Gastroesophageal sphincter (tissue), 3 donors: ENCODE measurements at regions not wholly inside any gene's neighbourhood (a gene's known extent, or its start where the extent isn't known, plus 50 kb on each side); places are given as distances from the start of the nearest gene placed in this dataset.

Experiments used
- EP300 ChIP-seq: sonication (generic); formaldehyde crosslinking; IDR thresholded peaks from one replicate; pipeline ENCODE4 v1.6.1; 2017; ENCODE audit warnings: antibody characterized with exemption, mild to moderate bottlenecking
- POLR2A ChIP-seq, 2 donors: fragments of 450-650 bp; IDR thresholded peaks; one replicate each; pipeline ENCODE4 v1.6.1; 2017; ENCODE audit warnings: antibody characterized with exemption in 2 of 2, mild to moderate bottlenecking in 2 of 2, moderate library complexity in 1 of 2
- POLR2AphosphoS5 ChIP-seq: sonication (generic); formaldehyde crosslinking; IDR thresholded peaks from one replicate; pipeline ENCODE4 v1.6.1; 2017; ENCODE audit warnings: antibody characterized with exemption
- TF ChIP-seq, protein P1 (sequence below), 4 experiments: fragments of 200-600 bp in 2 of 4; fragments of 450-650 bp in 2 of 4; sonication (generic) in 1 of 4; IDR thresholded peaks; one replicate each; pipeline ENCODE4 v1.5.1; 2017 to 2019; ENCODE audit warnings: antibody characterized with exemption in 4 of 4, mild to moderate bottlenecking in 2 of 4, moderate library complexity in 2 of 4

DNA sequence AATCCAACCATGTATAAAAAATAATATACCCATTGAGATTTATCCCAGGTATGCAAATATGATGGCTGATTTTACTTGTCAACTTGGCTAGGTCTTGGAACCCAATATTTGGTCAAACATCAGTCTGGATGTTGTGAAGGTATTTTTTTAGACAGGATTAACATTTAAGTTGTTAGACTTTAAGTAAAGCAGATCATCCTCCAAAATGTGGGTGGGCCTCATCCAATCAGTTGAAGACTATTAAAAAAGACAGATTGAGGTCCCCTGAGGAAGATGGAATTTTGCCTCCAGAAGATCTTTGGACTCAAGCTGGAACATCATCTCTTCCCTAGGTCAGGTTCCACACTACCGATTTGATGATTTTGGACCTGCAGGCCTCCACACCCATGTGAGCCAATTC lies 271.2 kb downstream of the TMEM121 start:
- TF ChIP-seq, protein P1, sequence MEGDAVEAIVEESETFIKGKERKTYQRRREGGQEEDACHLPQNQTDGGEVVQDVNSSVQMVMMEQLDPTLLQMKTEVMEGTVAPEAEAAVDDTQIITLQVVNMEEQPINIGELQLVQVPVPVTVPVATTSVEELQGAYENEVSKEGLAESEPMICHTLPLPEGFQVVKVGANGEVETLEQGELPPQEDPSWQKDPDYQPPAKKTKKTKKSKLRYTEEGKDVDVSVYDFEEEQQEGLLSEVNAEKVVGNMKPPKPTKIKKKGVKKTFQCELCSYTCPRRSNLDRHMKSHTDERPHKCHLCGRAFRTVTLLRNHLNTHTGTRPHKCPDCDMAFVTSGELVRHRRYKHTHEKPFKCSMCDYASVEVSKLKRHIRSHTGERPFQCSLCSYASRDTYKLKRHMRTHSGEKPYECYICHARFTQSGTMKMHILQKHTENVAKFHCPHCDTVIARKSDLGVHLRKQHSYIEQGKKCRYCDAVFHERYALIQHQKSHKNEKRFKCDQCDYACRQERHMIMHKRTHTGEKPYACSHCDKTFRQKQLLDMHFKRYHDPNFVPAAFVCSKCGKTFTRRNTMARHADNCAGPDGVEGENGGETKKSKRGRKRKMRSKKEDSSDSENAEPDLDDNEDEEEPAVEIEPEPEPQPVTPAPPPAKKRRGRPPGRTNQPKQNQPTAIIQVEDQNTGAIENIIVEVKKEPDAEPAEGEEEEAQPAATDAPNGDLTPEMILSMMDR (IDR thresholded peaks at IDR 0.05), result no peak
- no peak for TF ChIP-seq EP300
- no peak for TF ChIP-seq POLR2A (IDR thresholded peaks at IDR 0.05)
- TF ChIP-seq POLR2AphosphoS5, result no peak
